Endothelial cell of umbilical vein (primary cell): ENCODE measurements at regions not wholly inside any gene's neighbourhood (a gene's known extent, or its start where the extent isn't known, plus 50 kb on each side); places are given as distances from the start of the nearest gene placed in this dataset.

Source experiments
- EZH2 ChIP-seq: IDR thresholded peaks from 2 replicates; pipeline ENCODE4 v1.6.1; 2012; ENCODE audit warnings: borderline replicate concordance, low read depth, mild to moderate bottlenecking, moderate library complexity, low read length, inconsistent platforms; ENCODE audit not compliant: severe bottlenecking
- GATA2 ChIP-seq: IDR thresholded peaks from 2 replicates; pipeline ENCODE4 v1.7.0; 2011; ENCODE audit warnings: low read depth, mild to moderate bottlenecking, moderate library complexity, mixed read lengths, low read length; ENCODE audit not compliant: insufficient read length, insufficient read depth
- JUN ChIP-seq: IDR thresholded peaks from 2 replicates; pipeline ENCODE4 v1.6.1; 2011; ENCODE audit warnings: borderline replicate concordance, low read depth; ENCODE audit not compliant: insufficient read length, insufficient read depth
- MYC ChIP-seq: IDR thresholded peaks from one replicate; pipeline ENCODE4 v1.6.1; 2011; ENCODE audit warnings: mild to moderate bottlenecking, low read depth, low read length
- POLR2A ChIP-seq: IDR thresholded peaks from 2 replicates; pipeline ENCODE4 v1.6.1; 2012; ENCODE audit warnings: low read depth, mild to moderate bottlenecking, control low read depth, low read length
- POLR2AphosphoS5 ChIP-seq: IDR thresholded peaks from 2 replicates; pipeline ENCODE4 v1.6.1; 2012; ENCODE audit warnings: low read depth, mild to moderate bottlenecking, control low read depth, low read length, moderate library complexity; ENCODE audit not compliant: insufficient read depth
- TF ChIP-seq, protein P1 (sequence below), 2 donors: IDR thresholded peaks; 1 replicate in 1 of 2; 2 replicates in 1 of 2; pipeline ENCODE4 v1.5.1; 2011; ENCODE audit warnings: low read length in 2 of 2, mild to moderate bottlenecking in 2 of 2, moderate library complexity in 2 of 2, control low read depth in 1 of 2, inconsistent platforms in 1 of 2, low read depth in 1 of 2; ENCODE audit not compliant: insufficient read depth in 1 of 2; ENCODE audit errors: extremely low read depth in 1 of 2
- TF ChIP-seq, protein P2 (sequence below): IDR thresholded peaks from 2 replicates; pipeline ENCODE4 v1.6.1; 2011; ENCODE audit not compliant: insufficient read depth, insufficient read length

DNA sequence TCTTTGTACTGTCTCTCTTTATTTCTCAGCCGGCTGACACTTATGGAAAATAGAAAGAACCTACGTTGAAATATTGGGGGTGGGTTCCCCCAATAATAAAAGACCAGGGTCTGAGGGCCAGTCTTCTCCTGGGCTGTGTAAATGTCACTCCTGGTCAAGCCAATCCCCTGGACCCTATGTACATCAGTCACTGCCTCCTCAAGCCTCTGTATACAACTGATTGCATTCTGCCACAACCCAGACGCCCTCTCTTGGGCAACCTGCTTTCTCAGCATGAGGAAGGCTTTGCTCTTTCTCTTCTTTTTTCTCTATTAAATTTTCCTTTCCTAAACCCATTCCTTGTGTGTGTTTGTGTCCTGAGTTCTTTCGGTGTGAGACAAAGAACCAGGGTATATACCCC, 84.1 kb upstream of the SERBP1 start:
- TF ChIP-seq, protein P1, sequence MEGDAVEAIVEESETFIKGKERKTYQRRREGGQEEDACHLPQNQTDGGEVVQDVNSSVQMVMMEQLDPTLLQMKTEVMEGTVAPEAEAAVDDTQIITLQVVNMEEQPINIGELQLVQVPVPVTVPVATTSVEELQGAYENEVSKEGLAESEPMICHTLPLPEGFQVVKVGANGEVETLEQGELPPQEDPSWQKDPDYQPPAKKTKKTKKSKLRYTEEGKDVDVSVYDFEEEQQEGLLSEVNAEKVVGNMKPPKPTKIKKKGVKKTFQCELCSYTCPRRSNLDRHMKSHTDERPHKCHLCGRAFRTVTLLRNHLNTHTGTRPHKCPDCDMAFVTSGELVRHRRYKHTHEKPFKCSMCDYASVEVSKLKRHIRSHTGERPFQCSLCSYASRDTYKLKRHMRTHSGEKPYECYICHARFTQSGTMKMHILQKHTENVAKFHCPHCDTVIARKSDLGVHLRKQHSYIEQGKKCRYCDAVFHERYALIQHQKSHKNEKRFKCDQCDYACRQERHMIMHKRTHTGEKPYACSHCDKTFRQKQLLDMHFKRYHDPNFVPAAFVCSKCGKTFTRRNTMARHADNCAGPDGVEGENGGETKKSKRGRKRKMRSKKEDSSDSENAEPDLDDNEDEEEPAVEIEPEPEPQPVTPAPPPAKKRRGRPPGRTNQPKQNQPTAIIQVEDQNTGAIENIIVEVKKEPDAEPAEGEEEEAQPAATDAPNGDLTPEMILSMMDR (IDR thresholded peaks at IDR 0.05; ENCODE audit: extremely low read depth in 1 of 2, insufficient read depth in 1 of 2, low read depth in 1 of 2, low read length in 2 of 2): no peak
- no peak for TF ChIP-seq POLR2A
- TF ChIP-seq POLR2AphosphoS5: no peak
- no peak for TF ChIP-seq EZH2
- no peak for TF ChIP-seq MYC
- TF ChIP-seq JUN: no peak
- no peak for TF ChIP-seq GATA2
- TF ChIP-seq, protein P2, sequence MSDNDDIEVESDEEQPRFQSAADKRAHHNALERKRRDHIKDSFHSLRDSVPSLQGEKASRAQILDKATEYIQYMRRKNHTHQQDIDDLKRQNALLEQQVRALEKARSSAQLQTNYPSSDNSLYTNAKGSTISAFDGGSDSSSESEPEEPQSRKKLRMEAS: no peak
